IMR-90 (cell line): ENCODE measurements at regions not wholly inside any gene's neighbourhood (a gene's known extent, or its start where the extent isn't known, plus 50 kb on each side); places are given as distances from the start of the nearest gene placed in this dataset.

Experiments
- ATAC-seq: fragments of 200-7000 bp; cut with Tn5 transposase; 2 replicates; pipeline ENCODE4 v1.9.1; 2020; ENCODE audit warnings: low read depth, mild to moderate bottlenecking, moderate library complexity
- BruUV-seq: library from RNA; stranded (reverse); fragments of 400-500 nt; replicated peaks from 2 replicates; lab custom pipeline; 2021; lab: Mats Ljungman, UMichigan
- CTCF ChIA-PET: fragments of 300-600 bp; formaldehyde crosslinking; extraction: SDS; loops from one replicate; lab custom pipeline; 2021; ENCODE audit warnings: antibody characterized with exemption; lab: Yijun Ruan, JAX
- POLR2A ChIA-PET: fragments of 300-600 bp; sonication (Branson Sonifier 250); formaldehyde crosslinking; loops from one replicate; lab custom pipeline; 2022; ENCODE audit warnings: antibody characterized with exemption; ENCODE audit not compliant: unreplicated experiment; lab: Charles Lee
- DNase-seq: peaks from one replicate; pipeline ENCODE4 v3.0.0; 2013
- H2AFZ ChIP-seq: replicated peaks from 2 replicates; pipeline ENCODE3; 2013; ENCODE audit warnings: low read length, mild to moderate bottlenecking; ENCODE audit not compliant: poor library complexity
- H2AK5ac ChIP-seq: 2 replicates; pipeline ENCODE4 v1.6.1; 2013; ENCODE audit warnings: low read depth, low read length, inconsistent platforms
- H2AK9ac ChIP-seq: replicated peaks from 2 replicates; pipeline ENCODE3; 2013; ENCODE audit warnings: mild to moderate bottlenecking, low read depth, low read length, moderate library complexity; ENCODE audit not compliant: poor library complexity
- H2BK120ac ChIP-seq: 2 replicates; pipeline ENCODE4 v1.6.1; 2013; ENCODE audit warnings: low read depth, low read length, inconsistent platforms
- H2BK15ac ChIP-seq: 3 replicates; pipeline ENCODE4 v1.6.1; 2013; ENCODE audit warnings: low read depth, low read length, inconsistent platforms
- H2BK20ac ChIP-seq: 2 replicates; pipeline ENCODE4 v1.6.1; 2013; ENCODE audit warnings: low read depth, mild to moderate bottlenecking, inconsistent platforms, low read length, moderate library complexity
- H2BK5ac ChIP-seq: 2 replicates; pipeline ENCODE4 v1.6.1; 2013; ENCODE audit warnings: mild to moderate bottlenecking, low read depth, low read length, inconsistent platforms; ENCODE audit not compliant: poor library complexity, severe bottlenecking
- H3K14ac ChIP-seq: replicated peaks from 2 replicates; pipeline ENCODE4 v1.6.1; 2013; ENCODE audit warnings: low read depth, low read length, inconsistent platforms
- H3K18ac ChIP-seq: 2 replicates; pipeline ENCODE4 v1.6.1; 2013; ENCODE audit warnings: low read depth, low read length, control low read depth
- H3K23ac ChIP-seq: 2 replicates; pipeline ENCODE4 v1.6.1; 2013; ENCODE audit warnings: low read depth, low read length, inconsistent platforms
- H3K27ac ChIP-seq: 2 replicates; pipeline ENCODE4 v1.5.1; 2013; ENCODE audit warnings: mild to moderate bottlenecking, control low read depth, low read length; ENCODE audit not compliant: insufficient read depth
- H3K27me3 ChIP-seq: 2 replicates; pipeline ENCODE4 v1.6.1; 2013; ENCODE audit warnings: low read length; ENCODE audit not compliant: control insufficient read depth, insufficient read depth
- H3K36me3 ChIP-seq: 2 replicates; pipeline ENCODE4 v1.6.1; 2013; ENCODE audit warnings: low read length, mixed read lengths; ENCODE audit not compliant: control insufficient read depth, insufficient read depth
- H3K4ac ChIP-seq: 2 replicates; pipeline ENCODE4 v1.6.1; 2013; ENCODE audit warnings: low read depth, low read length, inconsistent platforms
- H3K4me1 ChIP-seq: 2 replicates; pipeline ENCODE4 v1.6.1; 2013; ENCODE audit warnings: low read length, mixed read lengths; ENCODE audit not compliant: control insufficient read depth, insufficient read depth
- H3K4me2 ChIP-seq: 2 replicates; pipeline ENCODE4 v1.6.1; 2013; ENCODE audit warnings: low read depth, mild to moderate bottlenecking, control low read depth, low read length, moderate library complexity
- H3K4me3 ChIP-seq: 2 replicates; pipeline ENCODE4 v1.5.1; 2013; ENCODE audit warnings: low read depth, mild to moderate bottlenecking, control low read depth, low read length, moderate library complexity; ENCODE audit not compliant: insufficient read depth
- H3K56ac ChIP-seq: 2 replicates; pipeline ENCODE4 v1.6.1; 2013; ENCODE audit warnings: low read length, inconsistent platforms; ENCODE audit not compliant: insufficient read depth; ENCODE audit errors: extremely low read depth
- H3K79me1 ChIP-seq, 2 experiments: 2 replicates each; pipeline ENCODE4 v1.6.1; 2013; ENCODE audit warnings: low read length in 2 of 2, inconsistent platforms in 1 of 2, low read depth in 1 of 2
- H3K9ac ChIP-seq: 2 replicates; pipeline ENCODE4 v1.6.1; 2013; ENCODE audit warnings: low read depth, low read length, control low read depth
- H3K9me1 ChIP-seq: 2 replicates; pipeline ENCODE4 v1.6.1; 2013; ENCODE audit warnings: low read length, inconsistent platforms; ENCODE audit not compliant: insufficient read depth
- H3K9me3 ChIP-seq: 2 replicates; pipeline ENCODE4 v1.6.1; 2013; ENCODE audit warnings: low read length; ENCODE audit not compliant: control insufficient read depth, insufficient read depth
- H4K20me1 ChIP-seq: 2 replicates; pipeline ENCODE4 v1.6.1; 2013; ENCODE audit warnings: low read length, inconsistent platforms; ENCODE audit not compliant: insufficient read depth
- H4K5ac ChIP-seq: 2 replicates; pipeline ENCODE4 v1.6.1; 2013; ENCODE audit warnings: mild to moderate bottlenecking, low read depth, low read length, control low read depth
- H4K8ac ChIP-seq, 2 experiments: 2 replicates each; pipeline ENCODE4 v1.6.1; 2013; ENCODE audit warnings: low read depth in 2 of 2, low read length in 2 of 2, control low read depth in 1 of 2, inconsistent platforms in 1 of 2
- H4K91ac ChIP-seq: 2 replicates; pipeline ENCODE4 v1.6.1; 2013; ENCODE audit warnings: low read depth, low read length, inconsistent platforms; ENCODE audit not compliant: insufficient read depth
- CHD1 ChIP-seq: IDR thresholded peaks from 2 replicates; pipeline ENCODE4 v1.6.1; 2012; ENCODE audit warnings: low read depth, low read length, improper control_type of control experiment
- FOS ChIP-seq: fragments of 150-350 bp; IDR thresholded peaks from 2 replicates; pipeline ENCODE4 v1.6.1; 2016; ENCODE audit warnings: low read depth, low read length
- MAFK ChIP-seq: IDR thresholded peaks from 2 replicates; pipeline ENCODE4 v1.6.1; 2012; ENCODE audit warnings: low read depth, low read length, improper control_type of control experiment
- NFE2L2 ChIP-seq: fragments of 150-350 bp; IDR thresholded peaks from 2 replicates; pipeline ENCODE4 v1.6.1; 2016; ENCODE audit warnings: low read depth, mild to moderate bottlenecking, low read length
- RAD21 ChIP-seq: IDR thresholded peaks from 2 replicates; pipeline ENCODE4 v1.6.1; 2012; ENCODE audit warnings: low read length, improper control_type of control experiment
- WGBS, 2 experiments: methylation state at CpG; one replicate each; pipeline versions ENCODE4 v1.1.5 to v1.1.7; 2013; ENCODE audit warnings: missing lambda C conversion rate in 2 of 2; ENCODE audit not compliant: insufficient read length in 1 of 2; ENCODE audit errors: extremely low coverage in 2 of 2; 5-methylcytosine and 5-hydroxymethylcytosine counted together
- dilution Hi-C: fragments of 300-500 bp; cut with HindIII; formaldehyde crosslinking; loops from one replicate; pipeline ENCODE4 v1.14.3; 2018; ENCODE audit warnings: low sequenced_read_pairs; ENCODE audit not compliant: unreplicated experiment
- in situ Hi-C: fragments of 300-500 bp; cut with MboI; formaldehyde crosslinking; loops from 3 replicates; pipeline ENCODE4 v1.14.3; 2019; ENCODE audit warnings: low sequenced_read_pairs, inconsistent platforms, mixed read lengths
- intact Hi-C: fragments of 100-400 bp; cut with micrococcal nuclease; formaldehyde crosslinking; loops from 2 replicates; pipeline ENCODE4 v1.10.0; 2022
- TF ChIP-seq, protein P1 (sequence below): fragments of 150-350 bp; IDR thresholded peaks from 2 replicates; pipeline ENCODE4 v1.6.1; 2017; ENCODE audit warnings: mild to moderate bottlenecking, antibody characterized with exemption, low read length, low read depth
- TF ChIP-seq, protein P2 (sequence below): fragments of 150-350 bp; IDR thresholded peaks from 2 replicates; pipeline ENCODE4 v1.6.1; 2016; ENCODE audit warnings: low read depth, mild to moderate bottlenecking, low read length, moderate library complexity, borderline replicate concordance

GRCh38 chr3:35044190-35044589 is 595.1 kb upstream of the ARPP21 start:
- H3K9me3 ChIP-seq, result peaks cover 10% of the 10 kb centered on the region
- H2AFZ ChIP-seq, result no peak overlapping the region
- dilution Hi-C loops (no loop called here), in situ Hi-C loops (no loop called here), intact Hi-C loops (no loop called here)
- no peaks in the 10 kb centered on the region for H3K36me3 ChIP-seq
- DNase-seq, result no peak
- H2BK120ac ChIP-seq, result no peak overlapping the region
- no peaks in the 10 kb centered on the region for H4K20me1 ChIP-seq
- WGBS, 2 experiments, result no CpG with 5 or more reads among the region's 1 CpG
- no peak overlapping the region for H3K14ac ChIP-seq
- H2BK15ac ChIP-seq, result no peak overlapping the region
- H3K27me3 ChIP-seq, result no peaks in the 10 kb centered on the region
- H3K4me2 ChIP-seq, result no peak overlapping the region
- H3K56ac ChIP-seq, result no peak overlapping the region
- no peak overlapping the region for H3K27ac ChIP-seq
- no peak overlapping the region for H4K8ac ChIP-seq
- H3K9ac ChIP-seq, result no peak overlapping the region
- H3K18ac ChIP-seq, result no peak overlapping the region
- H3K79me1 ChIP-seq, result no peaks in the 10 kb centered on the region
- H3K4me1 ChIP-seq, result no peaks in the 10 kb centered on the region
- no peak overlapping the region for H4K91ac ChIP-seq
- H3K9me1 ChIP-seq, result no peaks in the 10 kb centered on the region
- TF ChIP-seq MAFK, result no peak
- TF ChIP-seq, protein P1, sequence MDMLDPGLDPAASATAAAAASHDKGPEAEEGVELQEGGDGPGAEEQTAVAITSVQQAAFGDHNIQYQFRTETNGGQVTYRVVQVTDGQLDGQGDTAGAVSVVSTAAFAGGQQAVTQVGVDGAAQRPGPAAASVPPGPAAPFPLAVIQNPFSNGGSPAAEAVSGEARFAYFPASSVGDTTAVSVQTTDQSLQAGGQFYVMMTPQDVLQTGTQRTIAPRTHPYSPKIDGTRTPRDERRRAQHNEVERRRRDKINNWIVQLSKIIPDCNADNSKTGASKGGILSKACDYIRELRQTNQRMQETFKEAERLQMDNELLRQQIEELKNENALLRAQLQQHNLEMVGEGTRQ, result no peak
- no peak for TF ChIP-seq NFE2L2
- TF ChIP-seq, protein P2, sequence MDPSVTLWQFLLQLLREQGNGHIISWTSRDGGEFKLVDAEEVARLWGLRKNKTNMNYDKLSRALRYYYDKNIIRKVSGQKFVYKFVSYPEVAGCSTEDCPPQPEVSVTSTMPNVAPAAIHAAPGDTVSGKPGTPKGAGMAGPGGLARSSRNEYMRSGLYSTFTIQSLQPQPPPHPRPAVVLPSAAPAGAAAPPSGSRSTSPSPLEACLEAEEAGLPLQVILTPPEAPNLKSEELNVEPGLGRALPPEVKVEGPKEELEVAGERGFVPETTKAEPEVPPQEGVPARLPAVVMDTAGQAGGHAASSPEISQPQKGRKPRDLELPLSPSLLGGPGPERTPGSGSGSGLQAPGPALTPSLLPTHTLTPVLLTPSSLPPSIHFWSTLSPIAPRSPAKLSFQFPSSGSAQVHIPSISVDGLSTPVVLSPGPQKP, result no peak
- TF ChIP-seq CHD1, result no peak
- TF ChIP-seq RAD21, result no peak
- no peak for TF ChIP-seq FOS
- H2AK5ac ChIP-seq, result no peak overlapping the region
- BruUV-seq, result no TSS peak
- no peak overlapping the region for H2BK5ac ChIP-seq
- no peak overlapping the region for H2BK20ac ChIP-seq
- H4K5ac ChIP-seq, result no peak overlapping the region
- H3K4ac ChIP-seq, result no peak overlapping the region
- ATAC-seq, result no peak
- H3K23ac ChIP-seq, result no peak overlapping the region
- H3K4me3 ChIP-seq, result no peak overlapping the region
- POLR2A ChIA-PET, result no interaction called here
- no peak overlapping the region for H2AK9ac ChIP-seq
- CTCF ChIA-PET, result no interaction called here
